KMS-11 (cell line): ENCODE measurements at regions not wholly inside any gene's neighbourhood (a gene's known extent, or its start where the extent isn't known, plus 50 kb on each side); places are given as distances from the start of the nearest gene placed in this dataset.

Experiments used
- H2AFZ ChIP-seq: fragments of 200-600 bp; sonication (generic); 2 replicates; pipeline ENCODE4 v1.6.1; 2016; ENCODE audit warnings: antibody characterized with exemption, mixed run types, low read depth
- H3K27ac ChIP-seq: fragments of 200-600 bp; sonication (generic); 2 replicates; pipeline ENCODE4 v1.6.1; 2016; ENCODE audit warnings: mild to moderate bottlenecking, mixed run types
- H3K27me3 ChIP-seq: fragments of 200-600 bp; sonication (generic); 2 replicates; pipeline ENCODE4 v1.6.1; 2017; ENCODE audit warnings: mild to moderate bottlenecking, low read depth, mixed run types, moderate library complexity; ENCODE audit not compliant: insufficient read depth
- H3K36me3 ChIP-seq: fragments of 200-600 bp; sonication (generic); 2 replicates; pipeline ENCODE4 v1.6.1; 2017; ENCODE audit warnings: mild to moderate bottlenecking, mixed run types; ENCODE audit not compliant: insufficient read depth
- H3K4me1 ChIP-seq: fragments of 200-600 bp; sonication (generic); 2 replicates; pipeline ENCODE4 v1.6.1; 2016; ENCODE audit warnings: mild to moderate bottlenecking, low read depth, mixed run types; ENCODE audit not compliant: poor library complexity, severe bottlenecking
- H3K4me2 ChIP-seq: fragments of 200-600 bp; sonication (generic); 2 replicates; pipeline ENCODE4 v1.7.0; 2016; ENCODE audit warnings: mild to moderate bottlenecking, mixed run types
- H3K4me3 ChIP-seq: fragments of 200-600 bp; sonication (generic); IDR thresholded peaks from 2 replicates; pipeline ENCODE4 v1.6.1; 2017; ENCODE audit warnings: low read depth, low read length, mixed read lengths; ENCODE audit not compliant: insufficient read depth
- H3K79me2 ChIP-seq: fragments of 200-600 bp; sonication (generic); 2 replicates; pipeline ENCODE4 v1.6.1; 2016; ENCODE audit warnings: low read depth, mixed run types; ENCODE audit not compliant: insufficient read depth
- H3K9ac ChIP-seq: fragments of 200-600 bp; sonication (generic); 2 replicates; pipeline ENCODE4 v1.6.1; 2016; ENCODE audit warnings: mild to moderate bottlenecking, mixed run types
- H4K20me1 ChIP-seq: fragments of 200-600 bp; sonication (generic); 2 replicates; pipeline ENCODE4 v1.6.1; 2016; ENCODE audit warnings: mild to moderate bottlenecking, mixed run types; ENCODE audit not compliant: insufficient read depth
- TF ChIP-seq, protein P1 (sequence below): fragments of 200-600 bp; sonication (generic); conservative IDR thresholded peaks from 2 replicates; pipeline ENCODE4 v1.6.1; 2017; ENCODE audit warnings: low read depth, mild to moderate bottlenecking, antibody characterized with exemption, low read length, moderate library complexity, mixed read lengths

GRCh38 chr19:29031216-29031615, 181.7 kb downstream of the UQCRFS1 start:
- H3K36me3 ChIP-seq: no peaks in the 10 kb centered on the region

GRCh38 chr19:29029268-29029958, 183.5 kb downstream of the UQCRFS1 start:
- Histone ChIP-seq H3K4me3 (no peak overlapping the region), H3K4me2 (no peak overlapping the region), H3K27me3 (no peaks in the 10 kb centered on the region), H3K36me3 (no peaks in the 10 kb centered on the region), H2AFZ (no peak overlapping the region), H4K20me1 (no peaks in the 10 kb centered on the region), H3K4me1 (no peaks in the 10 kb centered on the region), H3K27ac (no peak overlapping the region), H3K9ac (no peak overlapping the region), H3K79me2 (no peaks in the 10 kb centered on the region)
- TF ChIP-seq, protein P1, sequence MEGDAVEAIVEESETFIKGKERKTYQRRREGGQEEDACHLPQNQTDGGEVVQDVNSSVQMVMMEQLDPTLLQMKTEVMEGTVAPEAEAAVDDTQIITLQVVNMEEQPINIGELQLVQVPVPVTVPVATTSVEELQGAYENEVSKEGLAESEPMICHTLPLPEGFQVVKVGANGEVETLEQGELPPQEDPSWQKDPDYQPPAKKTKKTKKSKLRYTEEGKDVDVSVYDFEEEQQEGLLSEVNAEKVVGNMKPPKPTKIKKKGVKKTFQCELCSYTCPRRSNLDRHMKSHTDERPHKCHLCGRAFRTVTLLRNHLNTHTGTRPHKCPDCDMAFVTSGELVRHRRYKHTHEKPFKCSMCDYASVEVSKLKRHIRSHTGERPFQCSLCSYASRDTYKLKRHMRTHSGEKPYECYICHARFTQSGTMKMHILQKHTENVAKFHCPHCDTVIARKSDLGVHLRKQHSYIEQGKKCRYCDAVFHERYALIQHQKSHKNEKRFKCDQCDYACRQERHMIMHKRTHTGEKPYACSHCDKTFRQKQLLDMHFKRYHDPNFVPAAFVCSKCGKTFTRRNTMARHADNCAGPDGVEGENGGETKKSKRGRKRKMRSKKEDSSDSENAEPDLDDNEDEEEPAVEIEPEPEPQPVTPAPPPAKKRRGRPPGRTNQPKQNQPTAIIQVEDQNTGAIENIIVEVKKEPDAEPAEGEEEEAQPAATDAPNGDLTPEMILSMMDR: no peak

More at GRCh38 chr19:29031216-29031615, 181.7 kb downstream of the UQCRFS1 start:
- TF ChIP-seq, protein P1: no peak
- no peak overlapping the region for H3K4me2 ChIP-seq
- H4K20me1 ChIP-seq: no peaks in the 10 kb centered on the region
- no peak overlapping the region for H3K4me3 ChIP-seq
- H3K27ac ChIP-seq: no peak overlapping the region
- no peaks in the 10 kb centered on the region for H3K27me3 ChIP-seq
- H3K79me2 ChIP-seq: no peaks in the 10 kb centered on the region
- no peaks in the 10 kb centered on the region for H3K4me1 ChIP-seq
- H2AFZ ChIP-seq: no peak overlapping the region
- no peak overlapping the region for H3K9ac ChIP-seq

DNA sequence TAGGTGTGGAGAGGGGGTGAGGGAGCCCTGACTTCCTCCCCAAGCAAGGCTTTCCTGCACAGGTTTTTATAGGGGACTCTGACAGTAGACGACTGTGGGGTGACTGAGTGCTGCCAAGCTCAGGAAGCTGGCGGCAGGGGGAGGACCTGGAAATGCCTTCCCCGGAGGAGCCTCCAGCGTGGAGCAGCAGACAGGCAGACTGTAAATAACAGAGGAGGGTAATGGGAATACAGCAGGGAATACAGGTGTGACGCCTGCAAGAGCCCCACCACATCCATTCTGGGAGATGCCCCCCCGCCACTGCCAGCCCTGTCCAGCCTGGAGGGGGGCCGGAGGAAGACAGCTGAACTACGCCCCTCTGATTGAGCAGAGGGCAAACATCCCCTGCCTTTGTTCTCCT, 190.4 kb downstream of the UQCRFS1 start:
- Histone ChIP-seq H3K27ac (no peak overlapping the region), H3K4me2 (no peak overlapping the region), H3K4me1 (no peaks in the 10 kb centered on the region), H3K27me3 (no peaks in the 10 kb centered on the region), H3K79me2 (no peaks in the 10 kb centered on the region), H4K20me1 (no peaks in the 10 kb centered on the region), H2AFZ (no peak overlapping the region), H3K9ac (no peak overlapping the region), H3K4me3 (no peak overlapping the region), H3K36me3 (no peaks in the 10 kb centered on the region)
- TF ChIP-seq, protein P1: no peak

GRCh38 chr19:29022165-29022564, 190.8 kb downstream of the UQCRFS1 start:
- Histone ChIP-seq H4K20me1 (no peaks in the 10 kb centered on the region), H3K9ac (no peak overlapping the region), H3K4me1 (no peaks in the 10 kb centered on the region), H3K4me2 (no peak overlapping the region), H3K4me3 (no peak overlapping the region), H3K79me2 (no peaks in the 10 kb centered on the region), H2AFZ (no peak overlapping the region), H3K27ac (no peak overlapping the region), H3K27me3 (no peaks in the 10 kb centered on the region), H3K36me3 (no peaks in the 10 kb centered on the region)
- TF ChIP-seq, protein P1: no peak
